Fibroblast of mammary gland (primary cell): ENCODE measurements at regions not wholly inside any gene's neighbourhood (a gene's known extent, or its start where the extent isn't known, plus 50 kb on each side); places are given as distances from the start of the nearest gene placed in this dataset.

ENCODE experiments used
- DNase-seq: peaks from one replicate; pipeline ENCODE4 v3.0.0-alpha.2; 2010; ENCODE audit warnings: low read depth
- H3K4me3 ChIP-seq: 2 replicates; pipeline ENCODE4 v1.5.1; 2011; ENCODE audit warnings: low read depth, mild to moderate bottlenecking, low read length, moderate library complexity; ENCODE audit not compliant: control insufficient read depth
- TF ChIP-seq, protein P1 (sequence below): conservative IDR thresholded peaks from 2 replicates; pipeline ENCODE4 v1.5.1; 2011; ENCODE audit warnings: low read depth, low read length, inconsistent platforms; ENCODE audit not compliant: control insufficient read depth, insufficient read depth

DNA sequence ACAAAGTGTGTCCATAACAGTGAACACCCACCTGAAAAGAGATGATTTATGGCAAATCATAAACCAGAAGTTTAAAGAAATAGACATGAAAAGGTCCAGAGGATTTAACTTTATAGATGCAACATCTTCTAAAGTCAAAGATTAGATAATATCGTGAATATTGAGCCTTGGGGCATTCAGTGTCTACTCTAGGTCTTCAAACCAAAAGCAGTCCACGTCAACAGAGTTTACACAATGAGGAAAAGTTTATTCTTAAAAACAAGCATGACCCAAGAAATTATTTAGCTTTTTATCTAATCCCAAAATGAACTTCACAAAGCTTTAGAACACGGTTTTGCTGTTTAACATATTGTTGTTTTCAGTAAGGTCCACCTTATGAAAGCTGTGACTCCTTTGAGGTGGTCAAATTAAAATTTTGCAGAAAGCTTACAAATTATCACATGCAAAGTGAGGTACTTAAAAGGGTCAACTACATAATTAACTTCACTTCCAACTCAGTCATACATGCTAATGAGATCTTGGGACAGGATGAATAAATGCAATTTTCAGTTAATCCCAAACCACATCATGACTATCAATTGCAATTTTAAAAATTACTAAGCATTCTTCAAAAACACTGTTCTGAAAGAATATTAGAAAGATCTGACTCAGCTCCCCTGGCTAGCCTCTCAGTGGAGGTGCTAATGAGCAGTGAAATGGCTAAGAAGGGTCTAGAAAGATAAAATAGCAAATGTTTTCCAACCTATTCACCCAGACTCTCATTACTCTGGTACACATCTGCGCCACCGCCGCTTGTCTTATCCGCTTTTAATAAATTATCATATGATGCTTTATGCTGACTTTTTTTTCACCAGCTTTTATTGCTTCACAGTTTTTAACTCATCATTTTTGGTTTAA lies 92.4 kb upstream of the WDR17 start:
- TF ChIP-seq, protein P1, sequence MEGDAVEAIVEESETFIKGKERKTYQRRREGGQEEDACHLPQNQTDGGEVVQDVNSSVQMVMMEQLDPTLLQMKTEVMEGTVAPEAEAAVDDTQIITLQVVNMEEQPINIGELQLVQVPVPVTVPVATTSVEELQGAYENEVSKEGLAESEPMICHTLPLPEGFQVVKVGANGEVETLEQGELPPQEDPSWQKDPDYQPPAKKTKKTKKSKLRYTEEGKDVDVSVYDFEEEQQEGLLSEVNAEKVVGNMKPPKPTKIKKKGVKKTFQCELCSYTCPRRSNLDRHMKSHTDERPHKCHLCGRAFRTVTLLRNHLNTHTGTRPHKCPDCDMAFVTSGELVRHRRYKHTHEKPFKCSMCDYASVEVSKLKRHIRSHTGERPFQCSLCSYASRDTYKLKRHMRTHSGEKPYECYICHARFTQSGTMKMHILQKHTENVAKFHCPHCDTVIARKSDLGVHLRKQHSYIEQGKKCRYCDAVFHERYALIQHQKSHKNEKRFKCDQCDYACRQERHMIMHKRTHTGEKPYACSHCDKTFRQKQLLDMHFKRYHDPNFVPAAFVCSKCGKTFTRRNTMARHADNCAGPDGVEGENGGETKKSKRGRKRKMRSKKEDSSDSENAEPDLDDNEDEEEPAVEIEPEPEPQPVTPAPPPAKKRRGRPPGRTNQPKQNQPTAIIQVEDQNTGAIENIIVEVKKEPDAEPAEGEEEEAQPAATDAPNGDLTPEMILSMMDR: no peak
- DNase-seq: no peak
- H3K4me3 ChIP-seq: no peak overlapping the region

DNA sequence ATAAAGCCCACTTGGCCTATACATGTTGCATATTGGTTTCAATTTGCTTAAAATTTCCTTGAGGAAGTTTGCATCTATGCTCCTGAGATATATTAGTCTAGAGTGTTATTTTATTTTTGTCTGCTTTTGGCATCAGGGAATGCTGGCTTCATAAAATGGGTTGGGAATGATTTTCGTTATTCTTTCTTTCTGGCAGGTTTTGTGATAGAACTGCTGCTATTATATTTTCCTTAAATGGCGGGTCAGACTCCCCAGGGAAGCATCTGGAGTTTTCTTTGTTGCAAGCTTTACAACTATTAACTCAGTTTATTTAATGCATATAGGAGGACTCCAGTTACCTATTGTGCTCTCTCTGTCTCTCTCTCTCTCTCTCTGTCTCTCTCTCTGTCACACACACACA lies 82.0 kb upstream of the WDR17 start:
- no peak for DNase-seq
- H3K4me3 ChIP-seq: no peak overlapping the region
- TF ChIP-seq, protein P1: no peak

DNA sequence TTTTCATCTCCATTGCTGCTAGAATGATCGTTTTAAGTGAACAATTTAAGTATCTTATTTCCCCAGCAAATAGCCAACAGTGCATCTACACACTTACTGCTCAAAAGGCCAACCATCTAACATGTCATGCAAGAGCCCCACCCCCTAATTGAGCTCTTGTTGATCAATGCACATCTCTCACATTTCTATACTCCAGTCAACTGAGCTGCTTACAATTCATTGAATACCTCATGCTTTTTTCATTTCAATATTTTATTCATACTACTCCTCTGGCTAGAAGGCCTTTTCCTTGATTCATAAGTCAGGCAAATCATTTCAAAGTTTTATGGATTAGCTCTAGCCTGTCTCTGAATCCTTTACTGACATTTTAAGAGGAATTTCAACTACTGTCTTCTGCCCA lies 79.0 kb upstream of the WDR17 start:
- no peak for DNase-seq
- TF ChIP-seq, protein P1: no peak
- H3K4me3 ChIP-seq: no peak overlapping the region

DNA sequence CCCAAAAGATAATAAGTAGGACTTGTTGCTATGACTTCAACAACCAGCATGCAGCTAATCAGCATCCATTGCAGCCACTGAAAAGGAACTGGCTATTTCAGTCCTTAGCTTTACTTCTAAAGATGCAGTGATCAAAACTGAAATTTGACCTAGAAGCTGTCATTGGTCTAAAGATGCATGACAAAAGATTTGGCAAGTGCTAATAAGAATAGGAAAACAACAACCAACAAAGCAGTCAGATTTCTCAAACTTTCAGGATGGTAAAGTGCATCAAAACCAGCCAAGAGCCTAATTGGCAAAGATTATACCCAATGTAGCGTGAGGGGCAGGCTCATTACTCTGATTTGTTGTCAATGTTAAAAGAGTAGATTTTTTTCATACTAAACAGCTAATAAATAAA lies 77.1 kb upstream of the WDR17 start:
- TF ChIP-seq, protein P1: no peak
- H3K4me3 ChIP-seq: no peak overlapping the region
- no peak for DNase-seq

DNA sequence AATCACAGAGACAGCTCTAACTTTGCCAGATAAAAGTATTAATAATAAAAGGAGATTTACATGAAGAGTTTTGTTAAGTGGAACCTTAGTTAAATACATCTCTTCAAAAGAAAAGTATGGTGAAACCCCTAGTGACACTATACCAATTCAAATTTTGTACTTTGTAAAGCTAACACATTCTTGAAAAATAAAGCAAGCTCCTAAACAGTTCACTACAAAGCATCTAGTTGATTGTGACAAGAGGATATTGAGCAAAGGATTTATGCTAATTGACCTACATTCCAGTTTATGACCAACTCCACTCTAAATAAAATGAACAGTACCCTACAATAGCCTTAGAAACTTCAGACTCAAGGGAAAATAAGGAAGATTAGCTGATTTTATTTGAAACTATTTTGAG lies 69.4 kb upstream of the WDR17 start:
- TF ChIP-seq, protein P1: no peak
- no peak for DNase-seq
- H3K4me3 ChIP-seq: no peak overlapping the region

DNA sequence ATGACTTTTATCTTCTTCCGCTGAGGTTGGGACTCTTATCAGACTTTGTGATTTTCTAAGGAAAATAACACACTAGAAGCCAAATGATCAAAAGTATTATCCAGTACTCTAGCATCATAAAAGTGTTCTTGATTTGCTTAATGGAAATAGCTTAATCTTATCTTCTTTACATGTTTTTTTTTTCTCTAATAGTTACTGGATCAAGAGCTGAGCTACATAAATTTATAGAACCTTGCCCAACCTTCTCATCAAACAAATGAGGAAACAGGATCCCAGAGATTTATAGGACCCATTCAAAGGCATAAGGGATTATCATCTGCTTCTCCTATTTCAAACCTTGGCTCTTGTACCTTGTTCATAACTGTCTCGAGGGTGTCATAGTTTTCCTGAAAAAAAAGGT lies 68.3 kb upstream of the WDR17 start:
- H3K4me3 ChIP-seq: no peak overlapping the region
- TF ChIP-seq, protein P1: no peak
- DNase-seq: no peak
